ENCODE measurements at regions not wholly inside any gene's neighbourhood (a gene's known extent, or its start where the extent isn't known, plus 50 kb on each side); places are given as distances from the start of the nearest gene placed in this dataset.

DNA sequence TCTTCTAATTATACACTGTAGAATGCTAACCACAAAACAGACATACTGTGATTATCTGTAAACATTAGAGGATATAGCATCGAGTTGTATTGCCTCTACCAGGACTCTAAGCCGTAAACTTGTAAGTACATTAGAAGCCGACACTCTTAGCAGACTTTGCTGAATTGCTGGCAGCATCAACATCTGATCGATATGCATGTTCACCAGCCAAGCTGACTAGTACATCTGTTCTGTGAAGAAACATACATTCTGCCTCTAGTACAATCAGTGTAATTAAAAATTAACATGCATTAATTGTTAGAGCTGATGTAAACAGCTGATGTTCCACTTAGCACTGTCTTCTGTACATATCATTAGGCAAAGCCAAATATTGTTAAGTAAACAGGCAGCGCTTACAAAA, 502.2 kb downstream of the NR4A2 start:
- no peak overlapping the region for H3K9ac ChIP-seq (ENCODE audit: low read length)

DNA sequence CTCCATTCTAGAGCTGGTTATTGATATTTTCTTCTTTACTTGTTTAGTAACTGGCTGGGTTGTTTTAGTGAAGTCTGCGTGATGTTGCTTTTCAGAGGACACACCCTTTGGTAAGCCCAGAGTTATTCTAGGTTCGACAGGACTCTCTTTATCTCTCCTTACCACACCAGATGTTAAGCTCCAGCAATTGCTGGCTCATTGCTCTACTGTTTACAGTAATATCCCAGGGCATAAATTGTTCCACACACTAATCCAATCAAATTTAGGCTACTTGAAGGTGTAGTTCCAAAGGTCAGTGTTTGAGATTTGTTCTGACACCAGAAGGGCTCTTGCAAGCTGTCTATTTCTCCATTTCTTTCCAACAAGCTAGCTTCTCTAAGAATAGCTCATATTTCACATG, 506.6 kb downstream of the NR4A2 start:
- H3K4me1 ChIP-seq (ENCODE audit: low read length): no peaks in the 10 kb centered on the region
- TF ChIP-seq, protein P1, sequence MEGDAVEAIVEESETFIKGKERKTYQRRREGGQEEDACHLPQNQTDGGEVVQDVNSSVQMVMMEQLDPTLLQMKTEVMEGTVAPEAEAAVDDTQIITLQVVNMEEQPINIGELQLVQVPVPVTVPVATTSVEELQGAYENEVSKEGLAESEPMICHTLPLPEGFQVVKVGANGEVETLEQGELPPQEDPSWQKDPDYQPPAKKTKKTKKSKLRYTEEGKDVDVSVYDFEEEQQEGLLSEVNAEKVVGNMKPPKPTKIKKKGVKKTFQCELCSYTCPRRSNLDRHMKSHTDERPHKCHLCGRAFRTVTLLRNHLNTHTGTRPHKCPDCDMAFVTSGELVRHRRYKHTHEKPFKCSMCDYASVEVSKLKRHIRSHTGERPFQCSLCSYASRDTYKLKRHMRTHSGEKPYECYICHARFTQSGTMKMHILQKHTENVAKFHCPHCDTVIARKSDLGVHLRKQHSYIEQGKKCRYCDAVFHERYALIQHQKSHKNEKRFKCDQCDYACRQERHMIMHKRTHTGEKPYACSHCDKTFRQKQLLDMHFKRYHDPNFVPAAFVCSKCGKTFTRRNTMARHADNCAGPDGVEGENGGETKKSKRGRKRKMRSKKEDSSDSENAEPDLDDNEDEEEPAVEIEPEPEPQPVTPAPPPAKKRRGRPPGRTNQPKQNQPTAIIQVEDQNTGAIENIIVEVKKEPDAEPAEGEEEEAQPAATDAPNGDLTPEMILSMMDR (IDR thresholded peaks at IDR 0.05; ENCODE audit: low read depth, low read length): no peak
- no peak for TF ChIP-seq EZH2phosphoT487 (IDR thresholded peaks at IDR 0.05; ENCODE audit: low read depth)

More for the DNA sequence above, 502.2 kb downstream of the NR4A2 start:
- H3K27ac ChIP-seq (ENCODE audit: low read length): no peak overlapping the region
- TF ChIP-seq, protein P1 (IDR thresholded peaks at IDR 0.05; ENCODE audit: low read depth, low read length): no peak
- no peak for TF ChIP-seq EZH2phosphoT487 (IDR thresholded peaks at IDR 0.05; ENCODE audit: low read depth)
- no peaks in the 10 kb centered on the region for H3K27me3 ChIP-seq (ENCODE audit: low read depth, low read length)
- no peaks in the 10 kb centered on the region for H3K9me3 ChIP-seq (ENCODE audit: insufficient read depth, low read length)
- no peak overlapping the region for H3K4me3 ChIP-seq (ENCODE audit: low read length)
- H3K36me3 ChIP-seq (replicated peaks; ENCODE audit: low read depth, low read length): no peaks in the 10 kb centered on the region
- no peak overlapping the region for H2AFZ ChIP-seq (ENCODE audit: low read depth, low read length)
- no peaks in the 10 kb centered on the region for H3K4me1 ChIP-seq (ENCODE audit: low read length)
- no peaks in the 10 kb centered on the region for H3K79me2 ChIP-seq (ENCODE audit: low read length)
- H3K4me2 ChIP-seq (ENCODE audit: low read length): no peak overlapping the region
- no peaks in the 10 kb centered on the region for H4K20me1 ChIP-seq (ENCODE audit: insufficient read depth, low read length)

DNA sequence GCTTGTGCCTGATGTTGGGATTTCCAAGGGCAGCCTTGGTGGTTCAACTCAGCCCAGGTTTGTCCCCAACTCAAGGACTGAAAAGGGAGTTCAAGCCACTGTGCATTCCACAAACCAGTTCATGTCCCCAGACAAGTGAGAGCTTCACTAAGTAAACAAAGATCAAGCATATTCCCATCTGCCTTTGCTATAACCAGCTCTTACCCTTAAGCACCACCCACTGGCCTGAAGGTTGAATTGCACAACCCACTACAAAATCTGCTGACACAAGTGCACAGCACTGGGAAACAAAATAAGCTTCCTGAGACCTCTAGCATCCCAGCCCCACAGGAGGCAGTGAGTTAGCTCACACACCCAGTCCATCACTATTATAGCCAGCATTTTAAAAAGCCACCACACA, 516.7 kb downstream of the NR4A2 start:
- Histone ChIP-seq H3K4me2 (ENCODE audit: low read length) (no peak overlapping the region), H3K9me3 (ENCODE audit: insufficient read depth, low read length) (no peaks in the 10 kb centered on the region), H3K4me3 (ENCODE audit: low read length) (no peak overlapping the region), H4K20me1 (ENCODE audit: insufficient read depth, low read length) (no peaks in the 10 kb centered on the region), H3K27me3 (ENCODE audit: low read depth, low read length) (no peaks in the 10 kb centered on the region), H3K79me2 (ENCODE audit: low read length) (no peaks in the 10 kb centered on the region), H3K9ac (ENCODE audit: low read length) (no peak overlapping the region), H2AFZ (ENCODE audit: low read depth, low read length) (no peak overlapping the region; the same call in 1 of the 2 replicates), H3K4me1 (ENCODE audit: low read length) (no peaks in the 10 kb centered on the region), H3K36me3 (replicated peaks; ENCODE audit: low read depth, low read length) (no peaks in the 10 kb centered on the region), H3K27ac (ENCODE audit: low read length) (no peak overlapping the region)
- TF ChIP-seq, protein P1 (IDR thresholded peaks at IDR 0.05; ENCODE audit: low read depth, low read length): peak; percentile 69
- TF ChIP-seq EZH2phosphoT487 (IDR thresholded peaks at IDR 0.05; ENCODE audit: low read depth): no peak

More for the DNA sequence above, 506.6 kb downstream of the NR4A2 start:
- Histone ChIP-seq H3K36me3 (replicated peaks; ENCODE audit: low read depth, low read length) (no peaks in the 10 kb centered on the region), H3K27ac (ENCODE audit: low read length) (no peak overlapping the region), H3K4me3 (ENCODE audit: low read length) (no peak overlapping the region), H3K27me3 (ENCODE audit: low read depth, low read length) (no peaks in the 10 kb centered on the region), H4K20me1 (ENCODE audit: insufficient read depth, low read length) (no peaks in the 10 kb centered on the region), H3K9ac (ENCODE audit: low read length) (no peak overlapping the region), H2AFZ (ENCODE audit: low read depth, low read length) (no peak overlapping the region), H3K9me3 (ENCODE audit: insufficient read depth, low read length) (no peaks in the 10 kb centered on the region), H3K79me2 (ENCODE audit: low read length) (no peaks in the 10 kb centered on the region), H3K4me2 (ENCODE audit: low read length) (no peak overlapping the region)

DNA sequence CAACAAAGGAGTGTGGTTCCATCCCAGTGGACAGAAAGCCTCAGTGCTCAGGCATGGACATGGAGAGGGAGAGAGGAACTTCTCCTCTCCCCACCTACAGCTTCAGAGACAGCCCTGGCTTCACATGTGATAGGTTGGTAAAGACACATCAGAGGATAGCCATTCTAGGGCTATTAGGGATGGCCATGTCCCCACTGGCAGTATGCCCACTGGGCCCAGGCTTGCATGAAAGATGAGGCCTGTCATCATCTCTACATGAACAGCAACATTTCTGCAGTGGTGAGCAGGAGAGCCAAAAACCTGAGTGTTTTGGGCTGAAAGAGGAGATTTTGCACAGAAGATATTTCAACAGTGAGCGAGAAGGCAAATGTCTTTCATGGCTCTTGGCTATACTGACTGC, 517.2 kb downstream of the NR4A2 start:
- Histone ChIP-seq H3K9ac (ENCODE audit: low read length) (no peak overlapping the region), H3K4me2 (ENCODE audit: low read length) (no peak overlapping the region), H3K4me3 (ENCODE audit: low read length) (no peak overlapping the region), H4K20me1 (ENCODE audit: insufficient read depth, low read length) (no peaks in the 10 kb centered on the region), H2AFZ (ENCODE audit: low read depth, low read length) (peak overlapping the region; percentile 50; the same call in 1 of the 2 replicates), H3K27ac (ENCODE audit: low read length) (no peak overlapping the region), H3K9me3 (ENCODE audit: insufficient read depth, low read length) (no peaks in the 10 kb centered on the region), H3K79me2 (ENCODE audit: low read length) (no peaks in the 10 kb centered on the region), H3K36me3 (replicated peaks; ENCODE audit: low read depth, low read length) (no peaks in the 10 kb centered on the region), H3K4me1 (ENCODE audit: low read length) (no peaks in the 10 kb centered on the region), H3K27me3 (ENCODE audit: low read depth, low read length) (no peaks in the 10 kb centered on the region)
- TF ChIP-seq, protein P1 (IDR thresholded peaks at IDR 0.05; ENCODE audit: low read depth, low read length): no peak
- TF ChIP-seq EZH2phosphoT487 (IDR thresholded peaks at IDR 0.05; ENCODE audit: low read depth): no peak
